Right lobe of liver (tissue), 6 donors: ENCODE measurements at regions not wholly inside any gene's neighbourhood (a gene's known extent, or its start where the extent isn't known, plus 50 kb on each side); places are given as distances from the start of the nearest gene placed in this dataset.

Experiments used
- ATAC-seq, 4 donors: fragments of 200-7000 bp; cut with Tn5 transposase; one replicate each; pipeline ENCODE4 v1.9.1; 2020; ENCODE audit warnings: mild to moderate bottlenecking in 4 of 4, moderate library complexity in 4 of 4
- DNase-seq, 3 donors: peaks; one replicate each; pipeline ENCODE4 v3.0.0-alpha.2; 2020
- H3K27ac ChIP-seq, 3 donors: fragments of 200-600 bp; one replicate each; pipeline ENCODE4 v1.8.0; 2022
- H3K27me3 ChIP-seq, 2 donors: fragments of 200-600 bp; one replicate each; pipeline ENCODE4 v1.8.0; 2022
- H3K36me3 ChIP-seq, 4 donors: fragments of 200-600 bp; sonication (generic) in 1 of 4; one replicate each; pipeline versions ENCODE4 v1.5.1 to v1.8.0; 2017 to 2022; ENCODE audit warnings: control low read depth in 1 of 4
- H3K4me1 ChIP-seq, 4 donors: fragments of 200-600 bp; sonication (generic) in 1 of 4; one replicate each; pipeline versions ENCODE4 v1.5.1 to v1.8.0; 2017 to 2022; ENCODE audit warnings: control low read depth in 1 of 4
- H3K4me3 ChIP-seq, 3 donors: fragments of 200-600 bp; one replicate each; pipeline ENCODE4 v1.8.0; 2022
- H3K9me3 ChIP-seq, 4 donors: fragments of 200-600 bp; sonication (generic) in 1 of 4; one replicate each; pipeline versions ENCODE4 v1.5.1 to v1.8.0; 2017 to 2022; ENCODE audit warnings: control low read depth in 1 of 4
- POLR2A ChIP-seq: fragments of 450-650 bp; IDR thresholded peaks from one replicate; pipeline ENCODE4 v1.6.1; 2017; ENCODE audit warnings: antibody characterized with exemption, mild to moderate bottlenecking
- WGBS: methylation state at CpG from one replicate; pipeline ENCODE4 v1.1.6; 2018; ENCODE audit warnings: low coverage, low lambda C conversion rate; ENCODE audit not compliant: insufficient coverage; ENCODE audit errors: missing lambda C conversion rate; 5-methylcytosine and 5-hydroxymethylcytosine counted together
- intact Hi-C, 2 donors: fragments of 100-400 bp; cut with DNase I; formaldehyde crosslinking; loops; one replicate each; pipeline versions ENCODE4 v1.11.2 to v1.14.1; 2022
- TF ChIP-seq, protein P1 (sequence below), 4 donors: fragments of 200-600 bp in 3 of 4; fragments of 450-650 bp in 1 of 4; IDR thresholded peaks; one replicate each; pipeline versions ENCODE4 v1.5.1 to v1.8.0; 2016 to 2022; ENCODE audit warnings: antibody characterized with exemption in 4 of 4, mild to moderate bottlenecking in 2 of 4
- donor health status: DM: no; HTN: yes; CAD: no.
- donor health status: DM: no; HTN: no; CAD: no.
- donor health status: DM: no; HTN: no; CAD: no.
- donor health status: DM: no; HTN: yes; CAD: no.
- donor health status: DM: no; HTN: yes; CAD: no.

DNA sequence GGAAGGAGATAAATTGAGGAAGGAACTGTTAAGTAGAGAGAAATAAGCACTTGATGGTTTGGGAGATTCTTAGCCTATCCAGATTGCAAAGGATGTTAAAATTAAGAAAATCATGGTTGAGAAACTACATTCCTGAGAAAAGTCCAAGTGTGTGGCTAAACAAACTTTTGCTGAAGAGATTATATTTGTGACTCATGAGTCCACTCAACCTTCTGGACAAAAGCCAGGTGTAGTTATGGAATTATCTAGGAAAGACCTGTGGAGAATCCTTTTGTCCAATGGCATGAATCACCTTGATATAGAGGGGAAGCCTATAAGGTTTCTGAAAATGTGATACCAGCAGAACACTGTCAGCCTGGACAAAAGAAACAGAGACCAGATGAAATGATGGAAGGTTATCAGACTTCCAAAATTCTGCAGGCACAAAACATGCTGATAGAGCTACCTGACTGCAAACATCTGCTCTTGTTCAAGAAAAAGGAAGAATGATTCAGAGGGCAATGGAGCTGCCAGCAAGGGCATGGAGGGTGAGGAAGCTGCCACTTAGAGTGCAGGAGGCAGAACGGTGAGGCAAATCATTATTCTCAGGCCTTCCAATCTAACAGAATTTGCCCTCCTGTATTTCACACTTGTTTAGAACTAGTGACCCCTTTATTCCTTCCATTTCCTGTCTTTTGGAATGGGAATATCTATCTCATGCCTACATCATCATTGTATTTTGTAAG, 300.6 kb upstream of the PRMT6 start:
- Histone ChIP-seq H3K27me3 (no peaks in the 10 kb centered on the region), H3K36me3 (no peaks in the 10 kb centered on the region), H3K4me1 (no peaks in the 10 kb centered on the region), H3K4me3 (no peak overlapping the region), H3K9me3 (no peaks in the 10 kb centered on the region), H3K27ac (no peak overlapping the region)
- 27% methylated on average over 1 of the region's 1 CpG for WGBS
- ATAC-seq (no peak), DNase-seq (no peak)
- intact Hi-C loops, result no loop called here
- no peak for TF ChIP-seq POLR2A
- TF ChIP-seq, protein P1, sequence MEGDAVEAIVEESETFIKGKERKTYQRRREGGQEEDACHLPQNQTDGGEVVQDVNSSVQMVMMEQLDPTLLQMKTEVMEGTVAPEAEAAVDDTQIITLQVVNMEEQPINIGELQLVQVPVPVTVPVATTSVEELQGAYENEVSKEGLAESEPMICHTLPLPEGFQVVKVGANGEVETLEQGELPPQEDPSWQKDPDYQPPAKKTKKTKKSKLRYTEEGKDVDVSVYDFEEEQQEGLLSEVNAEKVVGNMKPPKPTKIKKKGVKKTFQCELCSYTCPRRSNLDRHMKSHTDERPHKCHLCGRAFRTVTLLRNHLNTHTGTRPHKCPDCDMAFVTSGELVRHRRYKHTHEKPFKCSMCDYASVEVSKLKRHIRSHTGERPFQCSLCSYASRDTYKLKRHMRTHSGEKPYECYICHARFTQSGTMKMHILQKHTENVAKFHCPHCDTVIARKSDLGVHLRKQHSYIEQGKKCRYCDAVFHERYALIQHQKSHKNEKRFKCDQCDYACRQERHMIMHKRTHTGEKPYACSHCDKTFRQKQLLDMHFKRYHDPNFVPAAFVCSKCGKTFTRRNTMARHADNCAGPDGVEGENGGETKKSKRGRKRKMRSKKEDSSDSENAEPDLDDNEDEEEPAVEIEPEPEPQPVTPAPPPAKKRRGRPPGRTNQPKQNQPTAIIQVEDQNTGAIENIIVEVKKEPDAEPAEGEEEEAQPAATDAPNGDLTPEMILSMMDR (IDR thresholded peaks at IDR 0.05), result no peak

DNA sequence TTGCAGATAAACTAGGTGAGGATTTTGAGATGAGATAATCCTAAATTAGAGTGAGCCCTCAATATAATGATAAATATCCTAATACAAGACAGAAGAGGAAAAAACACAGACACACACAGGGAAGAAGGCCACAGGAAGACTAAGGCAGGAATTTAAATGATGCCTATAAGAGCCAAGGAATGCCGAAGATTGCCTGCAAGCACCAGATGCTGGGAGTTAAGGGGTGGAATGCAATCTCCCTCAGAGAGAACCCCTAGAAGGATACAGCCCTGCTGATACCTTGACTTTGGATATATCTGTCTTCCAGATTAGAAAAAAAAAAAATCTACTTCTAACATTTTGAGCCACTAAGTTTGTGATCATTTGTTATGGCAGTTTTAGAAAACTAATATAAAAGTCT, 299.7 kb upstream of the PRMT6 start:
- WGBS, result 30% methylated on average over 1 of the region's 1 CpG

DNA sequence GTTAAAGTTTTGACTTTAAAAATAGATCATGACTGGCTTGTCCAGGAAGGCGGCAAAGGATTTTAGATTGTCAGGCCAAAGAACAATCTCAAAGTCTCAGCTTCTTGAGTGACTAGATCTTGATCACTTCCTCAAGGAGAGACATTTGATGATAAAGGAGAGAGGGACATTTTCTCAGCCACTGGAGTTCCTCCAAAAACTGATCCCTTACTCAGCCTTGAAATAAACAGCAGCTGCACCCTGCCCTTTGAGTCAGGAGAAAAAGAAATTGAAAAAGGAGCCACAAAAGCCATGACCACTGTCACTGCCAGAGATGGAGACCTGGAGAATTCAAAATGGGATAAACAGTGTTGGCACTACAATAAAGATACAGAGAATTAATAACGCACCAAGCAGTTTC, 288.4 kb upstream of the PRMT6 start:
- DNase-seq, result no peak
- H3K9me3 ChIP-seq, result no peaks in the 10 kb centered on the region
- no peaks in the 10 kb centered on the region for H3K27me3 ChIP-seq
- H3K4me1 ChIP-seq, result no peaks in the 10 kb centered on the region
- WGBS, result 50% methylated on average over 2 of the region's 2 CpGs
- H3K27ac ChIP-seq, result no peak overlapping the region
- TF ChIP-seq, protein P1 (IDR thresholded peaks at IDR 0.05), result no peak
- no peak for TF ChIP-seq POLR2A
- intact Hi-C loops, result no loop called here
- H3K36me3 ChIP-seq, result no peaks in the 10 kb centered on the region
- ATAC-seq, result no peak
- H3K4me3 ChIP-seq, result no peak overlapping the region

More for the DNA sequence above, 299.7 kb upstream of the PRMT6 start:
- H3K4me1 ChIP-seq, result no peaks in the 10 kb centered on the region
- H3K27ac ChIP-seq, result no peak overlapping the region
- TF ChIP-seq, protein P1 (IDR thresholded peaks at IDR 0.05), result no peak
- TF ChIP-seq POLR2A, result no peak
- H3K9me3 ChIP-seq, result no peaks in the 10 kb centered on the region
- no peak for DNase-seq
- H3K27me3 ChIP-seq, result no peaks in the 10 kb centered on the region
- intact Hi-C loops, result no loop called here
- no peak overlapping the region for H3K4me3 ChIP-seq
- ATAC-seq, result no peak
- H3K36me3 ChIP-seq, result no peaks in the 10 kb centered on the region

DNA sequence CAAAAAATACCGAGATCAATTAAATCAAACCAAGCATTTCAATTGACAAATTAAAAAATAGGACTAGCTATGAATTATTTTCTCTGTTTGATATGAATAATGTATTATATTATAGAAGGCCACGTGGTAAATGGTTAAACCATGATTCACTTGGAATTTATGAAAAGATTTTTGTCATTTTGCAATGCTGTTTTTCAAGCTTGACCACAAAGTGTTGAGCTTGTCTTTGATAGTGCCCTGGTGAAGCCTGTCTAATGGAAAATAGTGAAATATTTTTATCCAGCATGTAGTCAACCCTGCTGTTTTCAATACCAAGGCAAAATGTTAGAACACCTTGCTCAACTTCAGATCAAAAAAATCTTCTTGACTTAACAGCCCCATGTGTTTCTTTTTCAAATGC, 288.0 kb upstream of the PRMT6 start:
- ATAC-seq (no peak), DNase-seq (no peak)
- Histone ChIP-seq H3K27me3 (no peaks in the 10 kb centered on the region), H3K9me3 (no peaks in the 10 kb centered on the region), H3K27ac (no peak overlapping the region), H3K4me1 (no peaks in the 10 kb centered on the region), H3K4me3 (no peak overlapping the region), H3K36me3 (no peaks in the 10 kb centered on the region)
- TF ChIP-seq, protein P1 (IDR thresholded peaks at IDR 0.05), result no peak
- TF ChIP-seq POLR2A, result no peak
- intact Hi-C loops, result no loop called here
- WGBS, result 35% methylated on average over 2 of the region's 2 CpGs

DNA sequence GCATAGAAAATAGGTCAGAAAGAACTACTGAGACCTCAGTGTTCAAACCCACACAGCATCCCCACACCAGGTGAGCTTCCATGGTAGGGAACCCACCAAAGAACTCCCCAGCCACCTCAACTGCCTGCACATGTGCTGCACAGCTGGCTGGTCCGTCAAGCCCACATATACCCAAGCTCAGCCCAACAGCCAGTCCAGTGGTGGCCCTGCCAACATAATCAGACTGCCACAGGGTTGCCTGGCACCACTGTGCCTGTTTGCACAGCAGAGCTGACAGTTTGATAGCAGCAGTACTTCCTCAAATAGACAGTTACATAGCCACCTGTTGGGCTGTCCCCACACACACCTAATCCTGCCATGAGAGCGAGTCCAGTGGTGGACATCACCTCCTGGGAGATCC, 283.3 kb upstream of the PRMT6 start:
- no peaks in the 10 kb centered on the region for H3K27me3 ChIP-seq
- WGBS, result no CpG with 5 or more reads among the region's 2 CpGs
- no peaks in the 10 kb centered on the region for H3K36me3 ChIP-seq
- no peaks in the 10 kb centered on the region for H3K4me1 ChIP-seq
- intact Hi-C loops, result no loop called here
- ATAC-seq, result no peak
- no peak overlapping the region for H3K27ac ChIP-seq
- no peak overlapping the region for H3K4me3 ChIP-seq
- DNase-seq, result no peak
- H3K9me3 ChIP-seq, result no peaks in the 10 kb centered on the region
- TF ChIP-seq, protein P1 (IDR thresholded peaks at IDR 0.05), result no peak
- TF ChIP-seq POLR2A, result no peak
